Effector memory CD8-positive, alpha-beta T cell (primary cell): ENCODE measurements at regions not wholly inside any gene's neighbourhood (a gene's known extent, or its start where the extent isn't known, plus 50 kb on each side); places are given as distances from the start of the nearest gene placed in this dataset.

Experiments
- ATAC-seq: fragments of 150-1000 bp; cut with Tn5 transposase; replicated peaks from 2 replicates; pipeline ENCODE4 v1.10.0; 2021; ENCODE audit warnings: mild to moderate bottlenecking, moderate library complexity
- DNase-seq, 3 experiments: peaks; one replicate each; pipeline ENCODE4 v3.0.0; 2021
- H3K27ac Mint-ChIP-seq, 2 donors: one replicate each; pipeline ENCODE4 v1.8.0; 2022; ENCODE audit warnings: mild to moderate bottlenecking in 2 of 2, mixed read lengths in 2 of 2, moderate library complexity in 2 of 2
- H3K27me3 Mint-ChIP-seq, 2 donors: one replicate each; pipeline ENCODE4 v1.8.0; 2022; ENCODE audit warnings: mixed read lengths in 2 of 2
- H3K36me3 Mint-ChIP-seq: one replicate; pipeline ENCODE4 v1.8.0; 2022; ENCODE audit warnings: mild to moderate bottlenecking, moderate library complexity, mixed read lengths; ENCODE audit not compliant: insufficient read depth
- H3K4me1 Mint-ChIP-seq, 2 donors: one replicate each; pipeline ENCODE4 v1.8.0; 2022; ENCODE audit warnings: low read depth in 2 of 2, mixed read lengths in 2 of 2
- H3K4me3 Mint-ChIP-seq, 2 donors: one replicate each; pipeline ENCODE4 v1.8.0; 2022; ENCODE audit warnings: mild to moderate bottlenecking in 2 of 2, mixed read lengths in 2 of 2, moderate library complexity in 2 of 2
- H3K9me3 Mint-ChIP-seq, 2 donors: one replicate each; pipeline ENCODE4 v1.8.0; 2022; ENCODE audit warnings: mixed read lengths in 2 of 2

DNA sequence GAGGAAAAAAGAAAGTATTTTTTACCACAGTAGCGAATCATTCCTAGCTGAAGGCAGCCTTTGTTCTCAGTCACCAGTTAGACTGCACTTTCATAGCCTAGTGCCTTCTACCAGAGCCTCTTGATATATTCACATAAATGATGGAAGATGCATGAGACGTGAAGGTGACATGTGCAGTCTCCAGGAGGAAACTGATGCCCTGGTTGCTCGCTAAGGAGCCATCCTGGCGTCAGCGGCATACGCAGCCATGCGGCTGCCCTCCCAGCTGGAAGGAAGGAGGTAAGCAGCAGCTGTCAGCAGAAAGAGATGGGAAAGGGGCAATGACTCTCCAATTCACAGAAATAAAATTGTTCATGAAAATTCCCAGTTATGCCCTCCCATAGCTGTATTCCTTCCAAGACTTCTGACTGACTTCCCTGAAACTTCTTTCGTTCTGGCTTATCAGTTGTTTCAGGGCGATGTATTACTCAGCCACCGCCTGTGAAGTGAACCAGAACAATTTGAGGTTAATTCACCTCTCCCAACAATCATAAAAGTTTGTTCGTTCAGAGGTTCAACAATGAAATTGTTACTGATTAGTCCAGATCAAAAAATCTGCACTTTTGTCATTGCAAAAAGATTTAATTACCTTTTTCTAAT, 331.2 kb downstream of the NR2F1-AS1 start:
- Mint-ChIP-seq H3K27ac (no peak overlapping the region), H3K27me3 (no peaks in the 10 kb centered on the region), H3K9me3 (peaks cover 0 to 6% of the 10 kb centered on the region in 2 donors), H3K36me3 (no peaks in the 10 kb centered on the region), H3K4me3 (no peak overlapping the region), H3K4me1 (no peaks in the 10 kb centered on the region)
- no peak for ATAC-seq
- no peak for DNase-seq

- peaks cover 0 to under 1% of the 10 kb centered on the region in 2 donors for H3K9me3 Mint-ChIP-seq
- H3K4me3 Mint-ChIP-seq, result no peak overlapping the region
- H3K27ac Mint-ChIP-seq, result no peak overlapping the region
- no peak for ATAC-seq
- no peaks in the 10 kb centered on the region for H3K36me3 Mint-ChIP-seq
- H3K4me1 Mint-ChIP-seq, result no peaks in the 10 kb centered on the region
- no peaks in the 10 kb centered on the region for H3K27me3 Mint-ChIP-seq
- DNase-seq, result no peak
Observed at GRCh38 chr5:93247105-93247504, 333.9 kb downstream of the NR2F1-AS1 start.

DNA sequence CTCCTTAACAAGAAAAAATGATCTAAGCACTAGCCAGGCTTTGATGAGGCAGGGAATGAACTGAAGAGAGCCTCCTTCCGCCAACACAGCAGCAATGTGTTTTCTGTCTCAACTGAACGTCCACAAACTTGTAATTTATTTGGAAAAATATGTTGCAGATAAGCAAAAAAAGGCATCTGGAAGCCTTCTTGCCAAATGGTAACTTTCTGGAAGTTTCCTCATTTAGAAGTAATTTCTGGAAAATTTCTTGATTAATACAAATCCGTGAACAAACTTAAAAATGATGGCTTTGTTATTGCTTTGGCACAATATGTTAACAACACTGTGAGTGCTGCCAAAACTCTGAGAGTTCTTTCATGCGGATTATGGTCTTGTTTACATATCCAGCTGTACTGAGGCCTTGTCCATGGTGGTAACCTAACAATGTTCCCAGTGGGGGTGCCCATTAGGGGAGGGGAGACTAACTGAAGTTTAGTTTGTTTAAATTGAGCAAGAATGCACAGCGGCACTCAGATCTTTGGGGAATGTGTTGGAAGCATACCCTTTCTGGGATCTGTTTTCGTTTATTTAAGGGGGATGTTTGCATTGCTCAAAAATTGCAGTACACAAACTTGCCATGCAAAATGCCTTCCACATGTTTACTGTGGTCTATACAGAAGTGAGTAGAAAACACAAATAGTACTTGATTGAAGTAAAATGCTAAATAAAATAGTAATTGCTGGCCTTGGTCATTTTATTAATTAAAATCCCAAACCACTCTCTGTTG, 334.7 kb downstream of the NR2F1-AS1 start:
- H3K4me1 Mint-ChIP-seq, result no peaks in the 10 kb centered on the region
- H3K4me3 Mint-ChIP-seq, result no peak overlapping the region
- H3K9me3 Mint-ChIP-seq, result no peaks in the 10 kb centered on the region
- DNase-seq (no peak), ATAC-seq (no peak)
- H3K36me3 Mint-ChIP-seq, result no peaks in the 10 kb centered on the region
- H3K27ac Mint-ChIP-seq, result no peak overlapping the region
- H3K27me3 Mint-ChIP-seq, result no peaks in the 10 kb centered on the region

DNA sequence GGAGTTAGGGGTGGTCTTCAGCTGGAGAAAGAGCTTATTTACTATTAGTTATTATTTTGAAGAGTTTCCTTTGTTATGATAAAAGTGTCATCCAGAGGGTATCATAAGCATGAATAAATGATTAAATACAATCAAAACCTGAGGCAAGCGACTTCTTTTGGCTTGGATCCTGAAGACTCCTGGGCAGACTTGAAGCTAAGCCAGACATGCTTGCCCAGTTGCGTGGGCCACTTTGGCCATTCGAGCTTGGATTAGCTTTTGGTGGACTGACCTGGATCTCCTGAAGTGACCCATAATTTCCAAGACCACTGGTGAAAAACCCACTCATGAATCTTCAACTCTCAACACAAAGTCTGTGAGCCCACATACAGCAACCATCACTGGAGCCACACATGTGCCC, 335.8 kb downstream of the NR2F1-AS1 start:
- Mint-ChIP-seq H3K36me3 (no peaks in the 10 kb centered on the region), H3K27ac (no peak overlapping the region), H3K27me3 (no peaks in the 10 kb centered on the region), H3K4me1 (no peaks in the 10 kb centered on the region), H3K9me3 (no peaks in the 10 kb centered on the region), H3K4me3 (no peak overlapping the region)
- DNase-seq (no peak), ATAC-seq (no peak)

DNA sequence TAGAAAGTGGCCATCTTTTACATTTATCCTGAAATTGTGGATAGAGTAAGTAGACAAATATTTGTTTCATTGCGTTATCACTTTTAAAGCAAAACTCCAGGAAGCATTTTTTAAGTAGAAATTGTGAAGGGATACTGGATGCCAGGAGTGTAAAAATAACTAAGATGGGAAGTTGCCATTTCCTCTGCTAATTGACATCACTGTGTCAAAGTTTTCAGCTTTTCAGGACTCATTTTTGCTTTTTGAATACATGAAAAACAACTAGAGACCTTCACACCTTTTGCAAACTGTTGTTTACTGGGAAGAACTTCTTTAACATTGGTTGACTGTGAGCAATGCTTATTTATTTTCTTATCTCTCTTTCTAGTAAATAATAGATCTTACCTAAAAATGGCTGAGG, 337.5 kb downstream of the NR2F1-AS1 start:
- H3K4me1 Mint-ChIP-seq, result no peaks in the 10 kb centered on the region
- H3K27me3 Mint-ChIP-seq, result no peaks in the 10 kb centered on the region
- DNase-seq, result no peak

DNA sequence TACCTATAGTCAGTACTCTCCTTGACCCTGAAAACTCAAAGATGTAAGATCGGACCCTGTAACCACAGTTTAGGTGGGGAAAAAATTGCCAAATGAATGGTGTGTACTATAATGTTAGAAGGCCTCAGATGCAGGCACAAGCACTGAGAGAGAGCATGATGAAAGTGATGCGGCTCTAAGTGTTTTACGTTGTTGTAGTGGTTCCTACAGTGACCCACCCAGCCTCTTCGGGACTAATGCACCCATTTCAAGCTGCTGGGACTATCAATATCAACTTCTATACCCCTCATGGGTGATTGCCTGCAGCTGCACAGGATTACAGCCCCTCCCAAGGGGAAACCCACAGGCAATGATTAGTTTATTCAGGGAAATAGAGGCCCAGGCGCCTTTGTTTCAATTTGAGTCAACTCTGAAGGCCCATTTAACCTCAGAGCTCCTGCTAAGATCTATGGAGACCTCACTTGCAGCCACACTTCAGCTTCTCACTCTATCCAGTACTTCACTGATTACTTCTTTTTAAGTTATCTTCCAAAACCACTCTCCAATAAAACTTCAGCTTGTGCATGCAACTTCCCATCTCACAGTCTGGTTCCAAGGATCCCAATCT, 340.7 kb downstream of the NR2F1-AS1 start:
- no peaks in the 10 kb centered on the region for H3K4me1 Mint-ChIP-seq
- no peak overlapping the region for H3K4me3 Mint-ChIP-seq
- no peak for ATAC-seq
- peaks cover 0 to 4% of the 10 kb centered on the region in 2 donors for H3K9me3 Mint-ChIP-seq
- H3K27me3 Mint-ChIP-seq, result no peaks in the 10 kb centered on the region
- no peaks in the 10 kb centered on the region for H3K36me3 Mint-ChIP-seq
- DNase-seq, result no peak
- no peak overlapping the region for H3K27ac Mint-ChIP-seq

More for the DNA sequence above, 337.5 kb downstream of the NR2F1-AS1 start:
- no peak overlapping the region for H3K27ac Mint-ChIP-seq
- no peak for ATAC-seq
- H3K9me3 Mint-ChIP-seq, result peaks cover 0 to under 1% of the 10 kb centered on the region in 2 donors
- H3K4me3 Mint-ChIP-seq, result no peak overlapping the region
- H3K36me3 Mint-ChIP-seq, result no peaks in the 10 kb centered on the region

DNA sequence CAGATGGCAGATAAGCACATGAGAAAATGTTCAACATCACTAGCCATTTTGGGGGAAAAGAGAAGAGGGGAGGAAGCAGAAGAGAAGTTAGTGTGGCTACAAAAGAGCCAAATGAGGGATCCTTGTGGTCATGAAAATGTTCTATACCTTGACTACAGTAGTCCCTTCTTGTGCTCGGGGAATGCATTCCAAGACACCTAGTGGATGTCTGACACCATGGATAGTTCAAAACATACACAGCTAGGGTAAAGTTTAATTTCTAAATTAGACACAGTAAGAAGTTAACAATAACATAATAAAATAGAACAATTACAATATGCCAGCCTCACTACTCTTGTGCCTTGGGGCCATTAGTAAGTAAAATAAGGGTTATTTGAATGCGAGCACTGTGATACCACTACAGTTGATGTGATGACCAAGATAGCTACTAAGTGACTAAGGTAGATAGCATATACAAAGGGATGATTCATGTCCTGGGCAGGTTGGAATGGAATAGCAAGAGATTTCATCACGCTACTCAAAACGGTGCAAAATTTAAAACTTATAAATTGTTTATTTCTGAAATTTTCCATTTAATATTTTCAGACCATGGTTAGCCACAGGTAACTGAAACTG, 344.1 kb downstream of the NR2F1-AS1 start:
- Mint-ChIP-seq H3K4me1 (no peaks in the 10 kb centered on the region), H3K27ac (no peak overlapping the region), H3K36me3 (no peaks in the 10 kb centered on the region), H3K9me3 (peaks cover 0 to 4% of the 10 kb centered on the region in 2 donors), H3K4me3 (no peak overlapping the region), H3K27me3 (no peaks in the 10 kb centered on the region)
- DNase-seq, result no peak
- ATAC-seq, result no peak

DNA sequence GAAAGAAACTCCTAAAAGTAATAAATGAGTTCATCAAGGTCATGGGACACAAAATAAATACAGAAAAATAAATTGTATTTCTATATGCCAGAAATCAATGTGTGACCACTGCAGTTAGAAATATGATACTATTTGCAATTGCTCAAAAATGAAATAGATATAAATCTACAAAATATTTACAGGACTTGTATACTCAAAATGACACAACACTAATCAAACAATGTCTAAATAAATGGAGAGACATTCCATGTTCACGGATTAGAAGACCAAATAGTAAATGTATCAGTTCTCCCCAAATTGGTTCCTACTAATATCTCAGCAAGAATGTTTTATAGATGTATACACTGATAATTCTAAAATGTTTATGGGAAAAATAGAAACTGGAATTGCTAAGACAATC, 345.3 kb downstream of the NR2F1-AS1 start:
- no peak overlapping the region for H3K27ac Mint-ChIP-seq
- no peaks in the 10 kb centered on the region for H3K27me3 Mint-ChIP-seq
- H3K4me3 Mint-ChIP-seq, result no peak overlapping the region
- peaks cover 0 to 4% of the 10 kb centered on the region in 2 donors for H3K9me3 Mint-ChIP-seq
- H3K36me3 Mint-ChIP-seq, result no peaks in the 10 kb centered on the region
- no peak for ATAC-seq
- no peaks in the 10 kb centered on the region for H3K4me1 Mint-ChIP-seq
- no peak for DNase-seq

DNA sequence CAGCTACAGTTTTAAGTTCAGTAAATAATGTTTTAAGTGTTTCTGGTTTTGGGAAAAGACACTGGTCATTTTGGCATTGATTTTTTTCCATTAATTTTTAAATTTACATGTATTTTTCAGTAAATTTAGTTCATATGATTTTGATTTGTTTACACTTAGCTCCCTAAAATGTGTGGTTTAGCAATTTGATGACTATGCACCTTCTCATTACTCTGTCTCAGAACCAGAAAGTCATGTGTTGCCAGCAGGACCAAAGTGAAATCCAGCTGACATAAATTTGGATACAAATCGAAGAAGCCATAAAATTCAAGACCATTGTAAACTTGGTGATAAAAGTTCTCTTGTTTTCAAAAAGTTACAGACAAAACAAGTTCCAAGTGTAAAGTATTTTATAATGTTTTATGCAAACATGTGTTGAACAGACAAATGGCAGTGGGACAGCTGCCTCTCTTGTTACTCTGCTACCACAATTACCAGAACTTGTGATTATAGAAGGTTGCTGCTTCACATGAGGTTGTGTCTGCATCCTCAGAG, 354.8 kb downstream of the NR2F1-AS1 start:
- no peaks in the 10 kb centered on the region for H3K36me3 Mint-ChIP-seq
- no peak for DNase-seq
- ATAC-seq, result no peak
- H3K4me3 Mint-ChIP-seq, result no peak overlapping the region
- no peak overlapping the region for H3K27ac Mint-ChIP-seq
- no peaks in the 10 kb centered on the region for H3K27me3 Mint-ChIP-seq
- H3K4me1 Mint-ChIP-seq, result no peaks in the 10 kb centered on the region
- H3K9me3 Mint-ChIP-seq, result no peaks in the 10 kb centered on the region

GRCh38 chr5:93225748-93226147, 355.3 kb downstream of the NR2F1-AS1 start:
- Mint-ChIP-seq H3K27me3 (no peaks in the 10 kb centered on the region), H3K9me3 (no peaks in the 10 kb centered on the region), H3K4me3 (no peak overlapping the region), H3K27ac (no peak overlapping the region), H3K36me3 (no peaks in the 10 kb centered on the region), H3K4me1 (no peaks in the 10 kb centered on the region)
- DNase-seq (no peak), ATAC-seq (no peak)

- no peak overlapping the region for H3K27ac Mint-ChIP-seq
- peaks cover 0 to 2% of the 10 kb centered on the region in 2 donors for H3K9me3 Mint-ChIP-seq
Observed at GRCh38 chr5:93224624-93225023, 356.4 kb downstream of the NR2F1-AS1 start.

GRCh38 chr5:93221773-93222172, 359.2 kb downstream of the NR2F1-AS1 start:
- ATAC-seq, result no peak
- no peak for DNase-seq
- no peak overlapping the region for H3K4me3 Mint-ChIP-seq
- H3K4me1 Mint-ChIP-seq, result no peaks in the 10 kb centered on the region
- peaks cover 0 to 2% of the 10 kb centered on the region in 2 donors for H3K9me3 Mint-ChIP-seq
- H3K36me3 Mint-ChIP-seq, result no peaks in the 10 kb centered on the region
- no peaks in the 10 kb centered on the region for H3K27me3 Mint-ChIP-seq
- no peak overlapping the region for H3K27ac Mint-ChIP-seq

More at GRCh38 chr5:93224624-93225023, 356.4 kb downstream of the NR2F1-AS1 start:
- DNase-seq (no peak), ATAC-seq (no peak)
- Mint-ChIP-seq H3K36me3 (no peaks in the 10 kb centered on the region), H3K4me1 (no peaks in the 10 kb centered on the region), H3K4me3 (no peak overlapping the region), H3K27me3 (no peaks in the 10 kb centered on the region)

DNA sequence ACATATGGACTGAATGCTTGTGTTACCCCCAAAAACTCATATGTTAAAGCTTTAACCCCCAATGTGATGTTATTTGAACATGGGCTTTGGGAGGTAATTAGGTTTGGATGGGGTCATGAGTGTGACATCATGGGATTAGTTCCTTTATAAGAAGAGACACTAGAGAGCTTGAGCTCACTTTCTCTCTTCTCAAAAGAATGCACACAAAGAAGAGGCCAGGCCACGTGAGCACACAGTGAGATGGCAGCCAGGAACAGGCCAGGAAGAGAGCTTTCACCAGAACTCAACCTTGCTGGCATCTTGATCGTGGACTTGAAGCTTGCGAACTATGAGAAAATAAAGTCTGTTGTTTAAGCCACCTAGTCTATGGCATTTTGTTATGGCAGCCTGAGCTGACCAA, 360.6 kb downstream of the NR2F1-AS1 start:
- no peak for ATAC-seq
- H3K36me3 Mint-ChIP-seq, result no peaks in the 10 kb centered on the region
- H3K9me3 Mint-ChIP-seq, result peaks cover 0 to 2% of the 10 kb centered on the region in 2 donors
- no peak for DNase-seq
- H3K4me1 Mint-ChIP-seq, result no peaks in the 10 kb centered on the region
- H3K4me3 Mint-ChIP-seq, result no peak overlapping the region
- H3K27me3 Mint-ChIP-seq, result no peaks in the 10 kb centered on the region
- no peak overlapping the region for H3K27ac Mint-ChIP-seq
